ENCODE measurements at regions not wholly inside any gene's neighbourhood (a gene's known extent, or its start where the extent isn't known, plus 50 kb on each side); places are given as distances from the start of the nearest gene placed in this dataset.

DNA sequence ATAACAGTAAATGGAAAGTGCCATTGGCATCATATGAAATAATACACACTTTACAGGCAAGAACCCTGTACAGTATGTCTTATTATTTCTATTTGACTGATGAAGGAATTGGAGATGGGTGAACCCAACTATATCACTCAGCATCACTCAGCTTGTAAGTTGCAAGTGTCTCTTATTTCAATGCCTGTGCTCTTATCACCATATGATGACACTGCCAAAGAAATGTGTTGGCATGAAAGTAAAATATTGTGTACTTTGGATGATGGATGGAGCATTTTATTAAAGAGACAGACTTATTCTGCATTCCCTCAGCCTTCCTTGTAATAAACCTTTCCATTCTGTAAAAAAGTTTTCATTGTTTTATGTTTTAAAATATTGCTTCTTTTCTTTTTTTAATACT is 927.5 kb upstream of the VRK2 start:
- in situ Hi-C loops (cut with HindIII; ENCODE audit: low pct_unique_long_range_greater_than_20kb, low sequenced_read_pairs) (no loop called here), intact Hi-C loops (cut with micrococcal nuclease; ENCODE audit: unreplicated experiment) (no loop called here)
- Histone ChIP-seq H3K27ac (ENCODE audit: low read length) (no peak overlapping the region), H3K27me3 (ENCODE audit: control insufficient read depth, insufficient read depth, low read length) (no peaks in the 10 kb centered on the region), H3K4me3 (ENCODE audit: low read depth in 2 of 2, low read length in 2 of 2) (no peak overlapping the region), H3K9me3 (ENCODE audit: control insufficient read depth, insufficient read depth, low read depth, low read length) (no peaks in the 10 kb centered on the region), H3K36me3 (ENCODE audit: control insufficient read depth, insufficient read depth, low read length) (no peaks in the 10 kb centered on the region), H3K4me1 (ENCODE audit: control insufficient read depth, insufficient read depth, low read length) (no peaks in the 10 kb centered on the region)
- POLR2A ChIA-PET: no interaction called here
- CTCF ChIA-PET: no interaction called here
- DNase-seq (ENCODE audit: low read depth, low spot score) (no peak), ATAC-seq (no peak)
- TF ChIP-seq, protein P1, sequence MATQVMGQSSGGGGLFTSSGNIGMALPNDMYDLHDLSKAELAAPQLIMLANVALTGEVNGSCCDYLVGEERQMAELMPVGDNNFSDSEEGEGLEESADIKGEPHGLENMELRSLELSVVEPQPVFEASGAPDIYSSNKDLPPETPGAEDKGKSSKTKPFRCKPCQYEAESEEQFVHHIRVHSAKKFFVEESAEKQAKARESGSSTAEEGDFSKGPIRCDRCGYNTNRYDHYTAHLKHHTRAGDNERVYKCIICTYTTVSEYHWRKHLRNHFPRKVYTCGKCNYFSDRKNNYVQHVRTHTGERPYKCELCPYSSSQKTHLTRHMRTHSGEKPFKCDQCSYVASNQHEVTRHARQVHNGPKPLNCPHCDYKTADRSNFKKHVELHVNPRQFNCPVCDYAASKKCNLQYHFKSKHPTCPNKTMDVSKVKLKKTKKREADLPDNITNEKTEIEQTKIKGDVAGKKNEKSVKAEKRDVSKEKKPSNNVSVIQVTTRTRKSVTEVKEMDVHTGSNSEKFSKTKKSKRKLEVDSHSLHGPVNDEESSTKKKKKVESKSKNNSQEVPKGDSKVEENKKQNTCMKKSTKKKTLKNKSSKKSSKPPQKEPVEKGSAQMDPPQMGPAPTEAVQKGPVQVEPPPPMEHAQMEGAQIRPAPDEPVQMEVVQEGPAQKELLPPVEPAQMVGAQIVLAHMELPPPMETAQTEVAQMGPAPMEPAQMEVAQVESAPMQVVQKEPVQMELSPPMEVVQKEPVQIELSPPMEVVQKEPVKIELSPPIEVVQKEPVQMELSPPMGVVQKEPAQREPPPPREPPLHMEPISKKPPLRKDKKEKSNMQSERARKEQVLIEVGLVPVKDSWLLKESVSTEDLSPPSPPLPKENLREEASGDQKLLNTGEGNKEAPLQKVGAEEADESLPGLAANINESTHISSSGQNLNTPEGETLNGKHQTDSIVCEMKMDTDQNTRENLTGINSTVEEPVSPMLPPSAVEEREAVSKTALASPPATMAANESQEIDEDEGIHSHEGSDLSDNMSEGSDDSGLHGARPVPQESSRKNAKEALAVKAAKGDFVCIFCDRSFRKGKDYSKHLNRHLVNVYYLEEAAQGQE (IDR thresholded peaks at IDR 0.05; ENCODE audit: insufficient read depth in 1 of 2, low read depth in 2 of 2, low read length in 1 of 2): no peak
- no peak for TF ChIP-seq POLR2AphosphoS5 (IDR thresholded peaks at IDR 0.05; ENCODE audit: low read depth, low read length)
- TF ChIP-seq, protein P2, sequence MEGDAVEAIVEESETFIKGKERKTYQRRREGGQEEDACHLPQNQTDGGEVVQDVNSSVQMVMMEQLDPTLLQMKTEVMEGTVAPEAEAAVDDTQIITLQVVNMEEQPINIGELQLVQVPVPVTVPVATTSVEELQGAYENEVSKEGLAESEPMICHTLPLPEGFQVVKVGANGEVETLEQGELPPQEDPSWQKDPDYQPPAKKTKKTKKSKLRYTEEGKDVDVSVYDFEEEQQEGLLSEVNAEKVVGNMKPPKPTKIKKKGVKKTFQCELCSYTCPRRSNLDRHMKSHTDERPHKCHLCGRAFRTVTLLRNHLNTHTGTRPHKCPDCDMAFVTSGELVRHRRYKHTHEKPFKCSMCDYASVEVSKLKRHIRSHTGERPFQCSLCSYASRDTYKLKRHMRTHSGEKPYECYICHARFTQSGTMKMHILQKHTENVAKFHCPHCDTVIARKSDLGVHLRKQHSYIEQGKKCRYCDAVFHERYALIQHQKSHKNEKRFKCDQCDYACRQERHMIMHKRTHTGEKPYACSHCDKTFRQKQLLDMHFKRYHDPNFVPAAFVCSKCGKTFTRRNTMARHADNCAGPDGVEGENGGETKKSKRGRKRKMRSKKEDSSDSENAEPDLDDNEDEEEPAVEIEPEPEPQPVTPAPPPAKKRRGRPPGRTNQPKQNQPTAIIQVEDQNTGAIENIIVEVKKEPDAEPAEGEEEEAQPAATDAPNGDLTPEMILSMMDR (IDR thresholded peaks at IDR 0.05): no peak
- TF ChIP-seq SIN3A (IDR thresholded peaks at IDR 0.05; ENCODE audit: borderline replicate concordance, insufficient read depth, low read depth, low read length): no peak
- TF ChIP-seq TCF7L2 (IDR thresholded peaks at IDR 0.05; ENCODE audit: low read depth, low read length): no peak
- BruUV-seq (replicated peaks): no TSS peak

DNA sequence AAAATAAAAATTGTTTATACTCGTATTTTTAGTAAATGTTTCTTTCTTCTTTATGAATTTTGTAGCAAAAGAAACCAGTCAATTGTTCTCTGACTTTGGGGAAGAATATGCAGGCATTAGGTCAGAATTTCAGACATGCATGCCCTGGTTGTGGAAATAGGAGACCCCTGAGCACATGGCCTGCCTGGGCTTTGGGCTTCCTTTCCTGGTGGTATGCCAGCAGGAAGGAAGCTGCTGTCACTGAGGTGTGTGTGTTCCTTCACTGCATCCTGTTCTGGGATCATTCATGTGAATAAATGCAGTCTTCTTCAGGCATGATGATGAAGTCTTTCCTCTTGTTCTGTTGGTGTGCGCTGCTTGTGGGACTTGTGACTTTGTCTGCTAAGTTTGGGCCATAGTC is 920.2 kb upstream of the VRK2 start:
- no peaks in the 10 kb centered on the region for H3K9me3 ChIP-seq (ENCODE audit: control insufficient read depth, insufficient read depth, low read depth, low read length)
- no peaks in the 10 kb centered on the region for H3K4me1 ChIP-seq (ENCODE audit: control insufficient read depth, insufficient read depth, low read length)
- TF ChIP-seq SIN3A (IDR thresholded peaks at IDR 0.05; ENCODE audit: borderline replicate concordance, insufficient read depth, low read depth, low read length): no peak
- TF ChIP-seq, protein P1 (IDR thresholded peaks at IDR 0.05; ENCODE audit: insufficient read depth in 1 of 2, low read depth in 2 of 2, low read length in 1 of 2): no peak
- H3K36me3 ChIP-seq (ENCODE audit: control insufficient read depth, insufficient read depth, low read length): no peaks in the 10 kb centered on the region
- no peak overlapping the region for H3K27ac ChIP-seq (ENCODE audit: low read length)
- CTCF ChIA-PET: no interaction called here
- ATAC-seq: no peak
- in situ Hi-C loops (cut with HindIII; ENCODE audit: low pct_unique_long_range_greater_than_20kb, low sequenced_read_pairs): no loop called here
- no peak for DNase-seq (ENCODE audit: low read depth, low spot score)
- BruUV-seq (replicated peaks): no TSS peak
- POLR2A ChIA-PET: no interaction called here
- no peak overlapping the region for H3K4me3 ChIP-seq (ENCODE audit: low read depth in 2 of 2, low read length in 2 of 2)
- H3K27me3 ChIP-seq (ENCODE audit: control insufficient read depth, insufficient read depth, low read length): no peaks in the 10 kb centered on the region
- intact Hi-C loops (cut with micrococcal nuclease; ENCODE audit: unreplicated experiment): no loop called here

Measured in Panc1 (cell line).